ENCODE measurements at regions not wholly inside any gene's neighbourhood (a gene's known extent, or its start where the extent isn't known, plus 50 kb on each side); places are given as distances from the start of the nearest gene placed in this dataset.

DNA sequence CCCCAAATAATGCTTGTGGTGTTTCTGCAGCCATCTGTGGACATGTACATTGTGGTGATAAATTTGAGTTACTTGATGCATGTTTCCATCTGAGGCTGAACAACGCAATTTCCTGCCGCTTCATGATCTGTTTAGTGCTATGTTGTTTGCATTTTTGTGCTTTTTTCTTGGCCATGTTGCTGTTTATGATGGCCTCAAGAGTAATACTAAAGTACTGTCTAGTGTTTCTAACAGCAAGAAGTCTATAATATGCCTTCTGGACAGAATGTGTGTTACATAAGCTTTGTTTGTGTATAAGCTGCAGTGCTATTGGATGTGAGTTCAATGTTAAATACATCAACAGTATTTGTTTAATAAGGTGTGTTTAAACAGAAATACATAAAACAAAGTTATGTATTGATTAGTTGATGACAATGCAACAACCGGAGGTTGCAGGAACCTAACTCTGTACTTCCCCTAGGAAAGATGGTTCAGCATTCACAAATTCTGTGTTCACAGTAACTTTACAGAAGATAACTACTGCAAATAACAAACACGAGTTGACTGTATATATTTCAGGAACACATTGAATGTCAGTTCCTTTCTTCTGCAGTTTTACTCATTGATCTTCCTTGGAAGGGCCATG lies 114.8 kb upstream of the USP24 start:
- Histone ChIP-seq H3K9ac (ENCODE audit: low read depth in 1 of 2, low read length in 2 of 2) (no peak overlapping the region), H3K9me3 (ENCODE audit: control insufficient read depth in 1 of 2, low read length in 2 of 2) (no peaks in the 10 kb centered on the region), H3K27ac (ENCODE audit: low read depth, low read length) (no peak overlapping the region), H3K4me1 (ENCODE audit: control insufficient read depth in 1 of 2, insufficient read depth in 2 of 2, low read length in 2 of 2) (peaks cover 0 to 3% of the 10 kb centered on the region in 2 donors), H3K27me3 (ENCODE audit: control insufficient read depth in 1 of 2, insufficient read depth in 2 of 2, low read length in 2 of 2) (peaks cover 0 to 4% of the 10 kb centered on the region in 2 donors), H3K36me3 (ENCODE audit: control insufficient read depth in 1 of 2, insufficient read depth in 2 of 2, low read length in 2 of 2) (no peaks in the 10 kb centered on the region), H3K4me3 (ENCODE audit: low read depth in 1 of 2, low read length in 2 of 2) (no peak overlapping the region)

DNA sequence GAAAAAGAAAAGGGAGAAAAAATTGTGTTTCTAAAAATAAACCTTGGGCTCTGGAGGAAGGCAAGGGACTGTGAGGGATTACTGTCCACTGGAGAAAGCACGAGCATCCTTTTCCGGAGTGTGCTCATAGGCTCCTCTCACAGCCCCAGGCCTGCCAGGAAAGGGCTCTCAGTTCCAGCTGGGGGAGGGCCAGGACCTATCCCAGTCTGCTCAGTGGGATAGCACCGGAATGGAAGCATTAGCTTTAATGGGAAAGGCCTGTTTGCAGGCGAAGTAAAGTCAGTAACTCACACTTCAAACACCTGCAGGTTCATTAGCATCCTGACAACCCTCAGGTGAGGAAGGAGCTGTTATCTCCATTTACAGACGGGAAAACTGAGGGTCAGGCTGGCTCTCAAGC lies 113.9 kb upstream of the USP24 start:
- Histone ChIP-seq H3K9ac (ENCODE audit: low read depth in 1 of 2, low read length in 2 of 2) (no peak overlapping the region), H3K27me3 (ENCODE audit: control insufficient read depth in 1 of 2, insufficient read depth in 2 of 2, low read length in 2 of 2) (peaks cover 0 to 4% of the 10 kb centered on the region in 2 donors), H3K9me3 (ENCODE audit: control insufficient read depth in 1 of 2, low read length in 2 of 2) (no peaks in the 10 kb centered on the region), H3K27ac (ENCODE audit: low read depth, low read length) (no peak overlapping the region), H3K36me3 (ENCODE audit: control insufficient read depth in 1 of 2, insufficient read depth in 2 of 2, low read length in 2 of 2) (no peaks in the 10 kb centered on the region), H3K4me1 (ENCODE audit: control insufficient read depth in 1 of 2, insufficient read depth in 2 of 2, low read length in 2 of 2) (peaks cover 0 to 3% of the 10 kb centered on the region in 2 donors), H3K4me3 (ENCODE audit: low read depth in 1 of 2, low read length in 2 of 2) (no peak overlapping the region)

DNA sequence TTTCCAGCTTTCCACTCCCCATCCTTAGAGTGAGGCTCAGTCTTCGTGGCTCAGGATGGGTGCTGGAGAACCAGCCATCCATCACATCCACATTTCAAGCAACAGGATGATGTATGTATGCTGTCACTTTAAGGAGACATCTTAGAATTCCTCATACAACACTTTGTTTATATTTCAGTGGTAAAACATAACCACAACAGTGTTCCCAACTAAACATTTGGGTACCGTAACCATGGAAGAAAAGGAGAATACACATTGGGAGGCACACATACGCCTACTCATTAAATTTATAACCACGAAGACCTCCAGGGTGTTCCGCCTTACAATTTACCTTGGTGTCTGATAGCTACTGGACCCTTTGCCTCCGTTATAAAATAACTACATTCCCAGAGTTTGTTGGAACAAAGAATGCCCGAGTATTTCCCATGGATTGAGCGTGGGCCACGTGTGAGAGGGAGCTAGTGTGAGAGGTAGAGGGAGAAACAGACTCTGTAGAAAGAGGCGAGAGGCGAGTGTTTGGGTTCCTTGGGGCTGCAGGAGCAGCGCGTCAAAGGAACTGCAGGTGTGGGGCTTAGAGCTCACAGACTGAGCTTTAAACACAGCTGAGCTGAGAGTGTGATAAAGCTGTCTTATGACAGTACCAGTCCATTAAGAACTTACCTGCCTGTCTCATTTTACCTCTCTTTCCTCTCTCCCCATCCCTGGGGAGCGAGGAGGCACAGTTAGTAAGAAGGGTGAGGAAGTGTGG lies 111.5 kb upstream of the USP24 start:
- no peak overlapping the region for H3K27ac ChIP-seq (ENCODE audit: low read depth, low read length)
- peaks cover 0 to 3% of the 10 kb centered on the region in 2 donors for H3K4me1 ChIP-seq (ENCODE audit: control insufficient read depth in 1 of 2, insufficient read depth in 2 of 2, low read length in 2 of 2)
- H3K4me3 ChIP-seq (ENCODE audit: low read depth in 1 of 2, low read length in 2 of 2): no peak overlapping the region
- H3K9ac ChIP-seq (ENCODE audit: low read depth in 1 of 2, low read length in 2 of 2): no peak overlapping the region
- H3K27me3 ChIP-seq (ENCODE audit: control insufficient read depth in 1 of 2, insufficient read depth in 2 of 2, low read length in 2 of 2): no peaks in the 10 kb centered on the region
- no peaks in the 10 kb centered on the region for H3K36me3 ChIP-seq (ENCODE audit: control insufficient read depth in 1 of 2, insufficient read depth in 2 of 2, low read length in 2 of 2)
- no peaks in the 10 kb centered on the region for H3K9me3 ChIP-seq (ENCODE audit: control insufficient read depth in 1 of 2, low read length in 2 of 2)

DNA sequence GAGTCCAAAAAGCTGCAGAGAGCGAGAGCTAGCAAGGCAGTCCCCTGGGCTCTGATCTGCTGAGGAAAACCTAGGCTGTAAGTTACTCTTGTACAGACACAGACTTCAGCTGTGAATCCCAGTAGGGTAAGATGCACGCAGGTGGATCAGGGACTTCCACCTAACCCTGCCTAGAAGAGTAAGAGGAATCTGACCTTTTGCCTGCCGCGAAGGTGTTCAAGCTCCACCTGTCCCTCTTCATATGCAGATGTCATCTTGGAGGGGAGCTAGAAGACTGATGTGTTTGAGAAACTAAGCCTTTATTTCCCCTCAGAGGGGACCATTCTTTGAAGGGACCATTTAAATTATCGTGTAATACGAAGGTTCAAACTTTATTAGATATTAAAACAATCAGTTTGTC lies 108.6 kb upstream of the USP24 start:
- no peaks in the 10 kb centered on the region for H3K36me3 ChIP-seq (ENCODE audit: control insufficient read depth in 1 of 2, insufficient read depth in 2 of 2, low read length in 2 of 2)
- H3K4me1 ChIP-seq (ENCODE audit: control insufficient read depth in 1 of 2, insufficient read depth in 2 of 2, low read length in 2 of 2): no peaks in the 10 kb centered on the region
- no peak overlapping the region for H3K9ac ChIP-seq (ENCODE audit: low read depth in 1 of 2, low read length in 2 of 2)
- no peaks in the 10 kb centered on the region for H3K27me3 ChIP-seq (ENCODE audit: control insufficient read depth in 1 of 2, insufficient read depth in 2 of 2, low read length in 2 of 2)
- no peak overlapping the region for H3K27ac ChIP-seq (ENCODE audit: low read depth, low read length)
- no peak overlapping the region for H3K4me3 ChIP-seq (ENCODE audit: low read depth in 1 of 2, low read length in 2 of 2)
- H3K9me3 ChIP-seq (ENCODE audit: control insufficient read depth in 1 of 2, low read length in 2 of 2): no peaks in the 10 kb centered on the region

DNA sequence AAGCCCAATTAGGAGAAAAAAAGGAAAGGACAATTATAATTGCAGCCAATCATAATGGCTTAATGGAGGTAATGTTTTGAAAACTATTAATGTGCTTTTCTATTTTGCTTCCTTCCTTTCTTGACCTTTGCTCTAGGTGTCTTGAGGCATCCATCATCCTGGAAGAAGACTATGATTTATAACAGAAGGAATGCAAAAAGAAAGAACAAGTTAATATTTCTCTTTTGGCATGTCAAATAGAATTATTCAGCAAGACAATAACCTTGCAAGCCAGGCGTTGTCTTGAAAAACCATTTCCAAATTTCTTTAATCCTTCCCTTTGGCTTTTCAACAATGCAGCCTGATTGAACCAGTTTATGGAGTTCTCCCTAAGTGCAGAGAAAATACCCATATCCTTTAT lies 107.7 kb upstream of the USP24 start:
- H3K9ac ChIP-seq (ENCODE audit: low read depth in 1 of 2, low read length in 2 of 2): no peak overlapping the region
- H3K9me3 ChIP-seq (ENCODE audit: control insufficient read depth in 1 of 2, low read length in 2 of 2): no peaks in the 10 kb centered on the region
- no peak overlapping the region for H3K4me3 ChIP-seq (ENCODE audit: low read depth in 1 of 2, low read length in 2 of 2)
- no peaks in the 10 kb centered on the region for H3K36me3 ChIP-seq (ENCODE audit: control insufficient read depth in 1 of 2, insufficient read depth in 2 of 2, low read length in 2 of 2)
- H3K27ac ChIP-seq (ENCODE audit: low read depth, low read length): no peak overlapping the region
- H3K27me3 ChIP-seq (ENCODE audit: control insufficient read depth in 1 of 2, insufficient read depth in 2 of 2, low read length in 2 of 2): no peaks in the 10 kb centered on the region
- H3K4me1 ChIP-seq (ENCODE audit: control insufficient read depth in 1 of 2, insufficient read depth in 2 of 2, low read length in 2 of 2): no peaks in the 10 kb centered on the region

DNA sequence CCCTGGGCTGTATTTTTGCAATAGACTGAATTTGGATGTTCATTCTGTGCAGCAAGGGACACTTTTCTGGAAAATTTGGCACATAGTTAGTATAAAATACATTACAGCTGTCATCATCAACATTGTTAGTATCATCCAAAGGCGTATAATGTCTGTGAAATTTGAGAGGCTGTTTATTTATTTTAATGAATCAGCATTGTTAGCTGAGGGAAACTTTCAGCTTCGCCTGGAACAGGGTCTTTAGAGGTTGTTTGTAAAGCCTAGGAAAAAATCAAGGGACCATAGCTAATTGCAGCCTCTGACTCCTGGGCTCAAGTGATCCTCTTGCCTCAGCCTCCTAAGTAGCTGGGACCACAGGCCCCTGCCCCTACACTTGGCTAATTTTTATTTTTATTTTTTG lies 106.8 kb upstream of the USP24 start:
- Histone ChIP-seq H3K36me3 (ENCODE audit: control insufficient read depth in 1 of 2, insufficient read depth in 2 of 2, low read length in 2 of 2) (no peaks in the 10 kb centered on the region), H3K4me3 (ENCODE audit: low read depth in 1 of 2, low read length in 2 of 2) (no peak overlapping the region), H3K9ac (ENCODE audit: low read depth in 1 of 2, low read length in 2 of 2) (no peak overlapping the region), H3K27me3 (ENCODE audit: control insufficient read depth in 1 of 2, insufficient read depth in 2 of 2, low read length in 2 of 2) (no peaks in the 10 kb centered on the region), H3K27ac (ENCODE audit: low read depth, low read length) (no peak overlapping the region), H3K9me3 (ENCODE audit: control insufficient read depth in 1 of 2, low read length in 2 of 2) (no peaks in the 10 kb centered on the region), H3K4me1 (ENCODE audit: control insufficient read depth in 1 of 2, insufficient read depth in 2 of 2, low read length in 2 of 2) (no peaks in the 10 kb centered on the region)

DNA sequence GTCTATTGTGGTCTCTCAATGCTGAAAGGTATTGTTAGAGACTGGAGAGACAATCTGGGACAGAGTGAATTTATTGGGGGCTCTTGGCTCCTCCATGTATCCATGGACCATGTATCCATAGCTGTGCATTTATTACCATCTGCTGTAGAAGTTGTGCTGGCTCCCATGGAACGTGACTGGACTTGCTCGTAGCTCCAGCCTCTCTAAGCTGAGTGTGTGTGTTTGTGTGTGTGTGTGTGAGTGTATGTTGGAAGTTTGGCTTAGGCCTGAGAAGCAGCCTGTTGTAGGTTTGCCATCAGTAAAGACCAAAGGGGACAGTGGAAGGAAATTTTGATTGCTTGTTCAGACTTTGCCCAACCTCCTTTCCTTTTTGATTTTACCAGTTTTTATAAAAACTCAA lies 105.7 kb upstream of the USP24 start:
- Histone ChIP-seq H3K27me3 (ENCODE audit: control insufficient read depth in 1 of 2, insufficient read depth in 2 of 2, low read length in 2 of 2) (no peaks in the 10 kb centered on the region), H3K9me3 (ENCODE audit: control insufficient read depth in 1 of 2, low read length in 2 of 2) (no peaks in the 10 kb centered on the region), H3K4me1 (ENCODE audit: control insufficient read depth in 1 of 2, insufficient read depth in 2 of 2, low read length in 2 of 2) (no peaks in the 10 kb centered on the region), H3K4me3 (ENCODE audit: low read depth in 1 of 2, low read length in 2 of 2) (no peak overlapping the region), H3K9ac (ENCODE audit: low read depth in 1 of 2, low read length in 2 of 2) (no peak overlapping the region), H3K36me3 (ENCODE audit: control insufficient read depth in 1 of 2, insufficient read depth in 2 of 2, low read length in 2 of 2) (no peaks in the 10 kb centered on the region), H3K27ac (ENCODE audit: low read depth, low read length) (no peak overlapping the region)

DNA sequence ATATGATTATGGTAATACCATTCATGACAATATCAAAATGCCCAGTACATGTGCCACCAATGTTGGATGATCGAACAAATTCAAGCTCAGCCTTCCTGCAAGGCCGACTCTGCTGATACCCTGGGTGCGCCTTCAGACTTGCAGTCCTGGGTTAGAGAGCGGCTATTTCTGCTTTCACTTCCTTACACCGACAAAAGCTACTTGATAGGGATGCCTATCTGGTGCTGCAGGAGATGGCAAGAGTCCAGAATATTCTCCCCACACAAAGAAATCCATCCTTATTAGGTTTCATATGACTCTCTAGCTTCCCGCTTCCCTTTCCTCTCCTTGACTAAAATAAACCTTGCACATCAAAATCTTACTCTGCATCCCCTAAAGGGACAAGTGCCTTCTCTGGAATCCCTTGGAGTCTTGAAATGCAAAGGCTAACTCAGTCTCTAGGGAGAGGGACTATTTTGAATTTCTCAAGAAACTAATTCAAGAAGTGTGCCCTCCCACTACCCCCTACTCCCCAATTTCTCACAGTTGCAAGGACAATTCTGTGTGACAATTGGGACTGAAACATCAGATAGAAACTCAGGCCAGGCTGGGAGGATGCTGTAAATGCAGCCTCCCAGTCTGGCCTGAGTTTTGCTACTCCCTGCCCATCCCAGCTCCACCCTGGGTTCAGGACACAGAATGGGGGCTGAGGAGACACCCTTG lies 103.1 kb upstream of the USP24 start:
- Histone ChIP-seq H3K36me3 (ENCODE audit: control insufficient read depth in 1 of 2, insufficient read depth in 2 of 2, low read length in 2 of 2) (no peaks in the 10 kb centered on the region), H3K4me1 (ENCODE audit: control insufficient read depth in 1 of 2, insufficient read depth in 2 of 2, low read length in 2 of 2) (no peaks in the 10 kb centered on the region), H3K9ac (ENCODE audit: low read depth in 1 of 2, low read length in 2 of 2) (no peak overlapping the region), H3K27ac (ENCODE audit: low read depth, low read length) (no peak overlapping the region), H3K9me3 (ENCODE audit: control insufficient read depth in 1 of 2, low read length in 2 of 2) (no peaks in the 10 kb centered on the region), H3K27me3 (ENCODE audit: control insufficient read depth in 1 of 2, insufficient read depth in 2 of 2, low read length in 2 of 2) (no peaks in the 10 kb centered on the region), H3K4me3 (ENCODE audit: low read depth in 1 of 2, low read length in 2 of 2) (no peak overlapping the region)

DNA sequence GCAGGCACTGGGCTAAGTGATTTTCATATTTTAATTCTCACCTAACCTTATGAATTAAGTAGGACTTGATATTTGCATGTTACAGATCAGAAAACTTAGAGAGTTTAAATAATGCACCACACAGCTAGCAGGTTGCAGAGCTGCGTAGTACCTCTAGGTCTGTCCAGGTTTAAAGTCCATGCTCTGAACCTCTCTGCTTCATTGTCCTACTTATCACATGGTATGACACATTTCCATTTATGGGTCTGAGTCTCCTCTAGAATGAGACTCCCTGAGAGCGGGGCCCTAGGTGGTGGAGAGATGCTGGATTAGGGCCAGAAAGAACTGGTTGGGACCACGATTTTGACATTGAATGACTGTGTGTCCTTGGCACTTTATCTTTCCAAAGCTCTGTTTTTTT lies 102.5 kb upstream of the USP24 start:
- Histone ChIP-seq H3K27me3 (ENCODE audit: control insufficient read depth in 1 of 2, insufficient read depth in 2 of 2, low read length in 2 of 2) (no peaks in the 10 kb centered on the region), H3K4me3 (ENCODE audit: low read depth in 1 of 2, low read length in 2 of 2) (no peak overlapping the region), H3K4me1 (ENCODE audit: control insufficient read depth in 1 of 2, insufficient read depth in 2 of 2, low read length in 2 of 2) (no peaks in the 10 kb centered on the region), H3K36me3 (ENCODE audit: control insufficient read depth in 1 of 2, insufficient read depth in 2 of 2, low read length in 2 of 2) (no peaks in the 10 kb centered on the region), H3K9ac (ENCODE audit: low read depth in 1 of 2, low read length in 2 of 2) (no peak overlapping the region), H3K9me3 (ENCODE audit: control insufficient read depth in 1 of 2, low read length in 2 of 2) (no peaks in the 10 kb centered on the region), H3K27ac (ENCODE audit: low read depth, low read length) (no peak overlapping the region)

DNA sequence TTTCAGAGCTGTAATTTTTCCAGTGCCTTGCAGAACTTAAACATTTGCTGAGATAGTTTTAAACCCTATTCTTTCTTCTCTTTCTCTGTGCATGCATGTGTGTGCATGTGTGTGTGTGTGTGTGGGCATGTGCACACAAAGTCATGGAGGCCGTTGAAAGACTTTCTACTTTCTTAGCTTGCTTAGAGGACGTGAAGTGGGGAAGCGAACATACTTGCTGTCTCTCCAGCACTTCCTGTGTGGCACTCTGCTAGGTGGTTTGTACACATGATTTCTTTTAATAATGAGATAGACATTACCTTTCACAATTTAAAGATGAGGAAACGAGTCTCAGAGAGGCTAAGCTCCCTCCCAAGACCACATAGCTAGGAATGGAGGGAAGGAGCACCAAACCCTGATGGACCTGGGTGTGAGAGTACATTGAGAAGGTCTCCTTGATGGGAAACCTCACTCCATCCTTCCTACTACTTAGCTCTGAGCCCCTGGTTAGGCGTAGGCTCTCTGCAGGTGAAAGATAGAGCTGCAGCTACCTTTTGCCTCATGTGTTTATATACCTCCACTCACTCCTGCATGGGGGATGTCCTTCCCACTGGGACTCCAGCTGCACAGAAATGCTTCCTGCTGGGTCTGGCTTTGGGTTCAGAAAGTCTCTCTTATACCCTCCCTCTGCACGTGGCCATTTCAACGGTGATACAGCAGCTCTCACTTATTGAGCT lies 101.9 kb upstream of the USP24 start:
- Histone ChIP-seq H3K36me3 (ENCODE audit: control insufficient read depth in 1 of 2, insufficient read depth in 2 of 2, low read length in 2 of 2) (no peaks in the 10 kb centered on the region), H3K27ac (ENCODE audit: low read depth, low read length) (no peak overlapping the region), H3K27me3 (ENCODE audit: control insufficient read depth in 1 of 2, insufficient read depth in 2 of 2, low read length in 2 of 2) (no peaks in the 10 kb centered on the region), H3K9me3 (ENCODE audit: control insufficient read depth in 1 of 2, low read length in 2 of 2) (no peaks in the 10 kb centered on the region), H3K9ac (ENCODE audit: low read depth in 1 of 2, low read length in 2 of 2) (no peak overlapping the region), H3K4me1 (ENCODE audit: control insufficient read depth in 1 of 2, insufficient read depth in 2 of 2, low read length in 2 of 2) (no peaks in the 10 kb centered on the region), H3K4me3 (ENCODE audit: low read depth in 1 of 2, low read length in 2 of 2) (no peak overlapping the region)
